Omental fat pad (tissue), 3 donors: ENCODE measurements at regions not wholly inside any gene's neighbourhood (a gene's known extent, or its start where the extent isn't known, plus 50 kb on each side); places are given as distances from the start of the nearest gene placed in this dataset.
"Not testable (repeated sequence)": the region's sequence is repeated elsewhere in the genome, so short reads cannot be mapped to it uniquely, and the experiment has no call there.

Experiments used
- ATAC-seq: fragments of 150-250 bp; one replicate; pipeline ENCODE4 v1.9.1; 2016; ENCODE audit warnings: mild to moderate bottlenecking, moderate library complexity; ENCODE audit not compliant: low FRiP score
- DNase-seq: peaks from one replicate; pipeline ENCODE4 v3.0.0-alpha.2; 2019; ENCODE audit warnings: low spot score
- CTCF ChIP-seq, 3 donors: fragments of 450-650 bp; IDR thresholded peaks; one replicate each; pipeline ENCODE4 v1.5.1; 2016 to 2017; ENCODE audit warnings: antibody characterized with exemption in 3 of 3, mild to moderate bottlenecking in 3 of 3, moderate library complexity in 2 of 3

DNA sequence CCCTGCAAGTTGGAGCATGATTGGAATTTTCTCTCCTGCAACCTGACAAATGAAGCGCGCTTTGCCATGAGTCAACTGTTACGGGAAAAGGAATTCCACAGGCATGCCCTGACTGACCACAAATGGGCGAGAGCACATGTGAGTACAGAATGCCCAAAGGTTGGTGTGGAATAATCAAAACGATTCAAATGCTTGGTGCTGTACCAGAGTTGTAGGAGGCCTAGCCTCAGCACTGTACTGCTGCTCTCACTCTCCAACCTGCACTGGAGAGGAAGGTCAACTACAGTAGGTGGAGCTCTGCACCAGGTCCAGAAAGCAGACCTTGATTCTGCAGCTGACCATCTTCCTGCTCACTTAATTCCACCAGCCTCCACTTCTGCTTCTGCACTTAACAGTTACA lies 406.9 kb upstream of the ACTBL2 start:
- ATAC-seq (no peak), DNase-seq (no peak)
- TF ChIP-seq CTCF (IDR thresholded peaks at IDR 0.05), result no peak

- TF ChIP-seq CTCF (IDR thresholded peaks at IDR 0.05), result no peak
- peak; percentile 89 for ATAC-seq
- DNase-seq, result no peak
These were observed 405.4 kb upstream of the ACTBL2 start for GRCh38 chr5:57887851-57888621.

DNA sequence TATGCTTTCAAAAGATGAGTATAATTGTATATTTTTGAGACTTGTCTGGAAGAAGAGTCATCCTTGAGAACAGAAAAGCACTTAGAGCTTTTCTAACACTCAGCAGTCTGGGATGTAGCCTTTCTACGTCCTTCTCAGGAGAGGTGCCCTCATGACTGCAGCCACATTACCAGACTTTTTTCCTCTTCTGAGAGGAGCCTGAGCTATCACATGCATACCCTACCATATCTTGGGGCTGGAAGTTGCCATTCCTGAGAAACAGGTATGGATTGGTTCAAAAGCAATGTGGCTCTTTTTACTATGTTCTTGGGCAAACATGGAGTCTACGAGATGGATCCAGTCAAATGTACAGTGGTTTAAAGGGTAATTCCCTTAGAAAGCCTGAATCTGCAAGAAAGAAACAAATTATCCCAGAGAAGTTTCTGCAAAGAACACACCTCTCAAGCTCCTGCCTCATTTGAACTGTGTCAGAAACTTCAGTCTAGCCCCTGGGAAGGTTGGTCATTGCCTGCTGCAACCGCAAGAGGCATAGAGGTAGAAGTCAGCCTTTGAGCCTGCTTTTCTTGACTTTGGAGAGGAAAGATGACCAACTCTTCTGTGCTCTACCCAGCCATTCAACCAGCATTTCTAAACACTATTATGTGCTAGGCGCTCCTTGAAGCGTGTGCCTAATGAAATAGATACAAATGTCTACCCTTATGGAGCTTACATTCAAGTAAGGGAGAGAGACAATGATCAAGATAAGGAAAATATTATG lies 401.9 kb upstream of the ACTBL2 start:
- no peak for TF ChIP-seq CTCF (IDR thresholded peaks at IDR 0.05)
- no peak for ATAC-seq

GRCh38 chr5:57880216-57880615 lies 397.6 kb upstream of the ACTBL2 start:
- no peak for TF ChIP-seq CTCF (IDR thresholded peaks at IDR 0.05)
- DNase-seq (no peak), ATAC-seq (no peak)

More for the DNA sequence above, 401.9 kb upstream of the ACTBL2 start:
- no peak for DNase-seq

GRCh38 chr5:57878301-57878722 lies 395.7 kb upstream of the ACTBL2 start:
- ATAC-seq, result no peak
- no peak for DNase-seq
- no peak for TF ChIP-seq CTCF (IDR thresholded peaks at IDR 0.05)

- no peak for TF ChIP-seq CTCF (IDR thresholded peaks at IDR 0.05)
- no peak for DNase-seq
These were observed 388.9 kb upstream of the ACTBL2 start for GRCh38 chr5:57871496-57871895.

DNA sequence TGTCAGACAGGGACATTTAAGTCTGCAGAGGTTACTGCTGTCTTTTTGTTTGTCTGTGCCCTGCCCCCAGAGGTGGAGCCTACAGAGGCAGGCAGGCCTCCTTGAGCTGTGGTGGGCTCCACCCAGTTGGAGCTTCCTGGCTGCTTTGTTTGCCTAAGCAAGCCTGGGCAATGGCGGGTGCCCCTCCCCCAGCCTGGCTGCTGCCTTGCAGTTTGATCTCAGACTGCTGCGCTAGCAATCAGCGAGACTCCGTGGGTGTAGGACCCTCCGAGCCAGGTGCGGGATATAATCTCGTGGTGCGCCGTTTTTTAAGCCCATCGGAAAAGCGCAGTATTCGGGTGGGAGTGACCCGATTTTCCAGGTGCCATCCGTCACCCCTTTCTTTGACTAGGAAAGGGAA lies 387.7 kb upstream of the ACTBL2 start:
- DNase-seq, ATAC-seq: not testable (repeated sequence)

More at GRCh38 chr5:57871496-57871895, 388.9 kb upstream of the ACTBL2 start:
- ATAC-seq, result no peak
